ENCODE measurements at regions not wholly inside any gene's neighbourhood (a gene's known extent, or its start where the extent isn't known, plus 50 kb on each side); places are given as distances from the start of the nearest gene placed in this dataset.

DNA sequence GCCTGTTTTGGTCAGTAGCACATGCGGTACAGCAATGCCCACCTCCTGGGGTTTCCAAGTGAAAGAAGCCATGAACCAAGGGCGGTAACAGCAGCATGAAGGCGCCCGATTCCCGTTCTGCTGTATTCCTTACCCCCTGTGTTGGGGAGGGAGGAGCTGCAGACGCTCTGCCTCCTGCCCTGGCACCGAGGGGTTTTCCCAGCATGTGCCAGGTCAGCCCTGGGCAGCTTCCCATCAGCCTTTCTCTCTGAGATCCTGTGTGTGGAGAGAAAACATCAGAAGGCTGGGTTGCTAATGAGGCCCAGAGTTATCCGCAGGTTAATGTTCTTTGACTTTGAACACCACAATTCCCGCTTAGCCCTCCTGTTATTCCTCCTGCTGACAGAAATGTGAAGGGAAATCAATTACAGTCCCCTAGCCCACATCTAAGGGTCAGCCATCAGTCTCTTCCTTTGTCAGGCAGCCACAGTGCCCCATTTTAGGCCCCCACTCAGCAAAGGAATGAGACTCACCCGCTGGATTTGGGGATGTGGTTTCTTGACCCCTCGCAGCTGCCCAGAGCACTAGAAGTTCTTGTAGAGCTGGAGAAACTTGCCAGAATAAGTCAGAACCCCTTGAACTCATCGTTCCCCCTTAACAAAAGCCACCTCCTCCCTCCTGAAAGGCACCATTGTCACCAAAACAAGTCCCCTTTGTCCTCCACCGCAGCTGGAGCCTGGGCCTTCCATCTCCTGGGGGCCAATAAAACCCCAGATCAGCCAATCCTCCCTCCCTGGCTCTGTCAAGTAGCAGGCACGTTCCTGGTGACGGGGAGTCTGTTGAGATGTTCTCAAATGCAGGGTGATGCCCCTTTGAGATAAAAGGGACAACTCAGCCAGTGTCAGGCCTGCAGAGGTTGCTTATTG is 168.5 kb downstream of the KATNIP start:
- TF ChIP-seq, protein P1, sequence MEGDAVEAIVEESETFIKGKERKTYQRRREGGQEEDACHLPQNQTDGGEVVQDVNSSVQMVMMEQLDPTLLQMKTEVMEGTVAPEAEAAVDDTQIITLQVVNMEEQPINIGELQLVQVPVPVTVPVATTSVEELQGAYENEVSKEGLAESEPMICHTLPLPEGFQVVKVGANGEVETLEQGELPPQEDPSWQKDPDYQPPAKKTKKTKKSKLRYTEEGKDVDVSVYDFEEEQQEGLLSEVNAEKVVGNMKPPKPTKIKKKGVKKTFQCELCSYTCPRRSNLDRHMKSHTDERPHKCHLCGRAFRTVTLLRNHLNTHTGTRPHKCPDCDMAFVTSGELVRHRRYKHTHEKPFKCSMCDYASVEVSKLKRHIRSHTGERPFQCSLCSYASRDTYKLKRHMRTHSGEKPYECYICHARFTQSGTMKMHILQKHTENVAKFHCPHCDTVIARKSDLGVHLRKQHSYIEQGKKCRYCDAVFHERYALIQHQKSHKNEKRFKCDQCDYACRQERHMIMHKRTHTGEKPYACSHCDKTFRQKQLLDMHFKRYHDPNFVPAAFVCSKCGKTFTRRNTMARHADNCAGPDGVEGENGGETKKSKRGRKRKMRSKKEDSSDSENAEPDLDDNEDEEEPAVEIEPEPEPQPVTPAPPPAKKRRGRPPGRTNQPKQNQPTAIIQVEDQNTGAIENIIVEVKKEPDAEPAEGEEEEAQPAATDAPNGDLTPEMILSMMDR (IDR thresholded peaks at IDR 0.05; ENCODE audit: extremely low read depth, missing control alignments), result no peak
- DNase-seq (ENCODE audit: low spot score), result no peak

DNA sequence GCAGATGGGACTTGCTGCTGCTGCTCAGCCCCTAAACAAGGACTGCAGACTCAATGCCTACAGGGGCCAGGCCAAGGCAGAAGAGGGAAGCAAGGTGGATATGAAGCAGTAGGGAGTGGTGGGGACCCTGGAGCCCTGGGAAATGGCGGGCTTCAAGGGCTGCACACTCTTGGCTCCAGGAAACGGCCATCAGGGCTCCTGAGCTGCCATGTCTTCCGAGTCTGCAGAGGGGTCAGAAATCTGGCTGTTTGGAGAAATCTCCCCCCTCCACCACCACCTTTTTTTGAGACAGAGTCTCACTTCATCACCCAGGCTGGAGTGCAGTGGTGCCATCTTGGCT is 169.1 kb downstream of the KATNIP start:
- TF ChIP-seq, protein P1 (IDR thresholded peaks at IDR 0.05; ENCODE audit: extremely low read depth, missing control alignments), result no peak
- DNase-seq (ENCODE audit: low spot score), result no peak

DNA sequence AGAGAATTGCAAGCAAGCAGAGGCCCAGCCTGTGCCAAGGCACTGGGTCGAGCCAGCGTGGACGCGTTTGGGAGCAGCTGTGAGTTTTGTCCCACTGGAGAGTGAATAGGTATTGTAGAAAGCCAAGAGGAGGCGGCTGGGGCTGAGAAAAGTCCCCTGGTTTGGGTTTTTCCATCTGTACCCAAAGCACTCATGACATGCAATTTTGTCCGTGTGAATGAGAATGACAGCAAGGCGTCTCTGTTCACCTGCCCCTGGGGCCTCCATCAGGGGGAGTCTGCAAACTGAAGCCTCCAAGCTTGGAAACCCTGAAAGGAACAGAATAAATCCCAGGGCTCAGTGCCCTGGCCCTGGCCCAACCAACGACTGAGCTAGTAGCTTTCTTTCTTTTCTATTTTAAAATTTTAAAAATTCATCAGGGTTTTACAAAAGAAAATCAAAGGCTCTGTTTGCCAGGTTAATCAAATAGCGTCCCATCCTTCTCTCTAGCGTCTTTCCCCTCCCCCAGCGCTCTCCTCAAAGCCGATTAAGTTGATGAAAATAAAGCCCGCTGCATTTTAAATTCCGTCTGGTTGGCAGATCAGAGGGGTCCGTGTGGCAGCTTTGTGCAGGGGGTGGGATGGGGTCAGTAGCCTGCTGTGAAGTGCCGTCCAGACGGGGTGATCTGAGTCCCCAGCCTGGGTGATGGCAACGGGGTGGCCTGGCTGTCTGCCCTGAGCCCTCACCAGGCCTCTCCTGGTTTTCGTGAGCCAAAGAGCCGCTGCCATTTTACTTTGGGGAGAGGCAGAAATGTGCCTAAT is 171.0 kb downstream of the KATNIP start:
- no peak for DNase-seq (ENCODE audit: low spot score)
- TF ChIP-seq, protein P1 (IDR thresholded peaks at IDR 0.05; ENCODE audit: extremely low read depth, missing control alignments), result no peak

GRCh38 chr16:27721531-27722181 is 171.7 kb downstream of the KATNIP start:
- DNase-seq (ENCODE audit: low spot score), result no peak
- TF ChIP-seq, protein P1 (IDR thresholded peaks at IDR 0.05; ENCODE audit: extremely low read depth, missing control alignments), result no peak

DNA sequence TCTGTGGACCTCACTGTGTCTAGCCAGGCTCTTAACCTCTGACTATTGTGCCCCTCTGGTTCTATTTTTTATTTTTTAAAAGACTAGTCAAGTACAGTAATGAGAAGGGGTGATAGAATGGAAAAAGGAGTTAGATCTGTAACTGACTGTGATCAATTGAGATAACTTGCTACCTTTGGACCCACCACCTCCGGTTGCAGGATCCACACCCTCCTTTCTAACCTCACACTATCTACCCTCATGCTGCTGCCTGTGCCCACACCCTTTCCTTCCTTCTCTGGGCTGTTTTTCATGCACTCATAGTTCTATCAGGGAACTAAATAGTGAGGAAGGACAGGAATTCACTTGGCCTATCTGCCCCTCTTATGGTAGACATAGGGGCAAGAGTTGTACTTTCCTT is 172.3 kb downstream of the KATNIP start:
- no peak for DNase-seq (ENCODE audit: low spot score)
- TF ChIP-seq, protein P1 (IDR thresholded peaks at IDR 0.05; ENCODE audit: extremely low read depth, missing control alignments), result no peak

- TF ChIP-seq, protein P1 (IDR thresholded peaks at IDR 0.05; ENCODE audit: extremely low read depth, missing control alignments), result no peak
- DNase-seq (ENCODE audit: low spot score), result no peak
Measured at GRCh38 chr16:27722892-27723450, 173.0 kb downstream of the KATNIP start.
